NCI-H1417 (cell line): ENCODE measurements at regions not wholly inside any gene's neighbourhood (a gene's known extent, or its start where the extent isn't known, plus 50 kb on each side); places are given as distances from the start of the nearest gene placed in this dataset.
"Not testable (repeated sequence)": the region's sequence is repeated elsewhere in the genome, so short reads cannot be mapped to it uniquely, and the experiment has no call there.

Source experiments
- DNase-seq, 3 experiments: peaks; one replicate each; lab custom pipeline; 2025; lab: John Stamatoyannopoulos, UW

DNA sequence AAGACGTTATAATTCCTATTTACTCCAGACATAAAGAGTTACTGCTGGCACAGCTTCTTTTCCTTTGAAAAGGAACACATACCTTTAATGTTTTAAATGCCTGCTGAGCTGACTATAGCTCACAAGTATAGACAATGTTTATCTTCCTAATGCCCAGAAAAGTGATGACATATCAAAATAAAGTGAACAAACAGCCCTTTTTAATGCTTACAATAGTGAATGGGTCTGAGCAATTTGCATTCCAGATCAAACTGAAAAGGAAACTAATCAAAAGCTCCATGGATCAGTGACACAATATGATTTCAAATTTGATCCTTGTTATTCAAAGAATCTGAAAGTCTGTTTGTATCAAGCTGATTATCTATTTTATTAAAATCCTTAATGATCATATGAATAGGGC lies 233.6 kb upstream of the SEMA3E start:
- peak in 1 of 3 experiments; percentile 62 for DNase-seq

DNA sequence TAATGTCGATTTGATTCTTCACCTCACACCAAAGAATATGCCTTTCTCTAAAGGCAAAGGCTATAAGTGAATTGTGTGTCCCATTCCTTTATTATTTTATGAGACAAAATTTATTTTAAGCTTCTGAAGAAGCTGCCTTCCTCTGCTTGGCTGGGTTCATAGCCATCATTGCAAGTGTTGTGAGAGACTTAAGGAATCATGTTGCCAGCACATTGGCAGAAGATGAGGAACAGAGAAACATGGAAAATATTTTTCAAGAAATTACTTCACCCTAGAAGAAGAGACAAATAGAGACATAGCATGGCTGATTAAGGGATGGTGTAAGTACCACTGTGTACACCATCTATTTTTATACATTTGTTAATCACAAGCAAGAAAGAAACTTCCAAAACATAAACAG lies 230.1 kb upstream of the SEMA3E start:
- DNase-seq, result no peak

DNA sequence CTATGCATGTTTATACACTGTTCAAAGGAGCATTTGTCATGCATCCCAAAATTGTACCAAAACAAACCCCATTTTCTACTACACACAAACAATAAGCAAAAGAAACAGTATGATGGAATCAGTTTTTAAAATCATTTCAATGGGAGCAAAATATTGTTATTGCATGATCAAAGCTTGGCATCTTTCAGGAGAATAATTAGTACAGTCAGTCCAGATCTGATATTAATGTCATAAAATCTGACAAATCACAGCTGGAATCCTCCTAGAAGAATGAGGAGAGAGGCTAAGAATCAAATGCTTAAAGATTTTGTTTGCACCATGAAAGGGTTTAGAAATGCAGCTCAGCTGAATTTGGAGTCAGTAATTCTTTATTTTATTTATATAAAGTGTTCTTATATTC lies 229.7 kb upstream of the SEMA3E start:
- peak in 1 of 3 experiments; percentile 31 for DNase-seq

DNA sequence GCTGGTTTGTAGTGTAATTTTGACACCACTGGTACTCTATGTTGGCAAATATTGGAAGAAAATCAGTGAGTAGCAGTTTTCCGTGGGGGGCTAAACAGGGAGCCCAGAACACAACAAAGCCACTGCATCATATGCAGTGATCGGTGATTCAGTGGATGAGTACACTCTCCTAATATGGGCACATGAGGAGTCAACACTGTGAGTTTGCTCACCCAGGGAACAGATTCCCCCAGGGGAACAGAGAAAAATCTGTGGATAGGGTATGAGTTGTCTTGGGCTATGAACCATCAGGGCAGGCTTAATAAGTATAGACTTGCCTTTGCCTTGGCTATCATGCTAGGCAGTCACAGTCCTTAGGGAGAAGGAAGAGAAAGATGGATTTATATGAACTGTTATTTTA lies 227.7 kb upstream of the SEMA3E start:
- DNase-seq, result no peak

DNA sequence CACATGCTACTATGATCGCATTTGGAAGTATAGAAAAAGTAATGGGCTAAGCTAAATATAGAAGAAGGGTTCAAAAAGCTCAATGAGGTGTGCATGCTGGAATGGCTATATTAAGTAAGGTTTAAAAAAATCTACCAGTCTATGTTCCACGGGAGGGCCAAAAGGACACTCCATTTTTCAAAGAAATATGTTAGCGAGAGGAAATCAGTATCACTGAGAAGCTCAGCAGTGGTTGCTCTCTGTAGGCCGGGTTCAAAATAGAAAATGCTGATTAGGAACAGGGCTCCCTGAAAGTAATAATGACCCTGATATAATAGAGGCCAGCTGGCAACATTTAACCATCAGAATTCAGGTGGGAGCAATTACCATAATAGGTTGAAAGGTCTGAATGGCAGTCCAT lies 224.5 kb upstream of the SEMA3E start:
- peak in 1 of 3 experiments; percentile 75 for DNase-seq

DNA sequence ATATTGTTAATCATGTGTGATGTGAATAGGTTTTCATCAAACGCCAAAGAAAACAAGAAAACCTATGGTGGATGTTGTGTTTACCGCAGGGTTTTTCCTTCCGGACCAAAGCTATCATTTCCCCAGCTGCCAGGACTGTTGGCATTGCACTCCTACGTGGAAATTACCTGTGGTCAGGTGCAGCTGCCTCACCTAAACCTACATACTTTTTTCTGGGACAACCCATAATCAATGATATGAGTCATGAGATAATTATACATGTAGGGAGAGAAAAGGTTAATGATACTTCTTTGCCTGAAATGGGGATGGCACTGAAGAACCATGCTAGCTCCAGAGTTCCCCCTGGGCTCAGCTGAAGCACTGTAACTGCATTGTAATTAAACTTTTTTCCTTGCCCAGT lies 223.6 kb upstream of the SEMA3E start:
- peak in 2 of 3 experiments; percentile 71 to 91 for DNase-seq

DNA sequence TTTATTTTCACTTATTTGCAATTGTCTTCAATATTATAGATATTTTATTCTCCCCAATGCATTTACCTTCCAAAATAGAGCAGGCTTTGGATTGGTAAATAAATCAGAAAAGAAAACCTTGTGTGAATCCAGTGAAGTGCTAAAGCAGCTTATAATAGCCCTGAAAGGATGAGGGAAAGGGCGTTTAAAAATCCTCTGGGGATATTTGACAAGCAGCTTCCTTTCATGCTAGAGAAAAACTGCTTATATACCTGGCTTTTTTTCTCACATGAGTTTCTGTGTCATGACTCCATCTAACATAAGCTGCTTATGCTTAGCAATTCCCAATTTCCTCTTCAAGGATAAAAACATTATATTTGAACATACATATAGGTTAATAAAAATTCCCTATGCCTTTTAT lies 221.6 kb upstream of the SEMA3E start:
- peak in 1 of 3 experiments; percentile 21 for DNase-seq

DNA sequence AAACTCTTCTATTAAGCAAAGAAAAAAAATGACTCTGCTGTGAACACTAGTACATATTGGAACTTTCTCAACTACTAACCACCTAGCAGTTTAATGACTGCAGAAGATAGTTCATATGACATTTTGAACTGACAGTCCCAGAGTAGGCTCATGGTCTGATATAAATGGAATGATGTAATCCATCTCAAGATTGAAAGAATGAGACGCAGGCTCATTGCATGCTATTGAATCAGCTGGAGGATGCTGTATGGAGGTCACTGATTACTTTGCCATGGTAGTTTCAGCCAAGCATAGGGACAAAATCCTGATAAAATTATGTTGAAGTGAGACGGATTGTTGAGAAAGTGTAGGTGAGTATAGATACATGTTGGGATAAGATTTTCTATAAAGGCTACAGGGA lies 217.6 kb upstream of the SEMA3E start:
- DNase-seq, result no peak

DNA sequence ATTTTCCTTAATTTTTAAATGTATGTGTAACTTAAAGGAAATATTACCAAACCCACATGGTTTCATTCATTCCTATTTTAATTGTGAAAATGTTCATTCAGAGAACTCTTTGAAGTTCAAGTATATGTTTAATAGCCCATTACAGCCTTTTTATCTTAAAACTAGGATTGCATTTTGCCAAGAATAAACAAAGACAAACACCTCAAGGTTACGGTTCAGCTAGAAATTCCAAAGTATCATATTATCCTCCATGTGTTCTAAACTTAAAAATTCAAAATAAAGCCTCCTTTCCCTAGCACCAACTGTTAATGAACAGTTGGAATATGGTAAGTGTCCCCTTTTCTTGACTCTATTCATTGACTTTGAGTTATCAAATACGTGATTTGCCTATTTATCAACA lies 215.6 kb upstream of the SEMA3E start:
- no peak for DNase-seq

DNA sequence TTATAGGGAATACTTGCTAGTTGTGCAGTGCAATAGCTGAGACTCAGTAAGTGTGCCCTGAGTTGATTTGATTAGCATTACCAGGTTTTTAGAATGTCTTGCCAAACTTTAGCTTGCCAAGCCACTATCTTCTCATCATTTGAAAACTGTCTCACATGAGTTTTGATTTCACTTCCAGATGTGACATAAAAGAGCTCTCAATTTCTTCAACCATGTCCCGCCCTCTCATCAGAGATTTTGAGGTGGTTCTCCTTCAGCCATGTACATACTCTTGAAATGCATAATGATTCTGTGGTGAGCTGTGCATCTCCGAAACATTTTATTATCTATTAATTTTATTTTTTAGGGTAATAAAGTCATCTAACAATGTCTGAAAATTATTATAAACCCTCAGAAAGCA lies 215.0 kb upstream of the SEMA3E start:
- DNase-seq, result no peak

DNA sequence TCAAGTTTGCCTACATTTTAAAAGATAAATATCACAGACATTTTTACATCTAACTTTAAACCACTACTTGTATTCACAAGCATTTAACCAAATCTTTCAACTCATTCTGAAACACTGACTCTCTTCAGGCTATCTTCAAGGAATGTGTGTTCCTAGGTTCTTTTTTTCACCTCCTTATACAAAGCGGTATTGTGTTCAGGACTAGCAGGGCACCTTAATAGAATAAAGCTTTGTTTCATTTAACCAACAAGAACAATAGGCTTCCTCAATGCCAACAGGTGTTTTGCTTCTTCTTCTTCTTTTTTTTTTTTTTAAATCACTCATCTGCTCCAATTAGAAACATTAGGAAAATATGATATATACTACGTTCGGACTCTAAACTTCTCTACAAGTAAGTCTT lies 212.9 kb upstream of the SEMA3E start:
- DNase-seq, result no peak

DNA sequence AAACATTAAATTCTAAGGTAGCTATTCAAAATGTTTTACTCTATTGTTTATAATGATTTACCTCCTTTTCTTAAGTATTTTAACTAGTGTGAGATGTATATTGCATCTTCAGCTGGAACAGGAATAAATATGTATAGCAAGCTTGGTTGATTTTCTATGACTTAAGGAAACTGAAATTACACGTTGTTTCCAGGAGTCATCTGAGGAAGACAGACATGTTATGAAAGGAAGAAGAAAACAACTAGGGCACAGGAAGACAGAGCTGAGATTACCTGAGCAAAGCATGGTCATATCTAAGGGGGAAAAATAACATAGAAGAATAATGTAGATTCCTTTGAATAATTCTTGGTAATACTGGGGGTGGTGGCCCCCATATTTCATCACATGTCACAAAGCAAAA lies 210.9 kb upstream of the SEMA3E start:
- no peak for DNase-seq

DNA sequence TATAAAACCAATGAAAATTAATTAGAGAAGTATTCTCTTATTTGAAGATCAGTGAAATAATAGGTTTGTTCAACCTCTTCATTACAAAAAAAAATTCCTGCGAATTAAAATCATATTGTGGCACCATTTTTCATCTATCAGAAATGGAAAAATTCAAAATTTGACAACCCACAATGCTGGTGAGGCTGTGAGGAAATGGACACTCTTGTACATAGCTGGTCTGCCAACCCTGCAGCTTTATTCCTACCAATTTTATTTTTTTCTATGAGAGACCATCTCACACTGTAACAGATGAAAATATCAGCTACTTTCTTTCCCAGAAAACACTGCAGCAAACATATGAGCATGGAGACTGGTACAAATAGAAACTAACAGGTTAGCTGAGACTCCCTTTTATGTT lies 208.8 kb upstream of the SEMA3E start:
- no peak for DNase-seq

DNA sequence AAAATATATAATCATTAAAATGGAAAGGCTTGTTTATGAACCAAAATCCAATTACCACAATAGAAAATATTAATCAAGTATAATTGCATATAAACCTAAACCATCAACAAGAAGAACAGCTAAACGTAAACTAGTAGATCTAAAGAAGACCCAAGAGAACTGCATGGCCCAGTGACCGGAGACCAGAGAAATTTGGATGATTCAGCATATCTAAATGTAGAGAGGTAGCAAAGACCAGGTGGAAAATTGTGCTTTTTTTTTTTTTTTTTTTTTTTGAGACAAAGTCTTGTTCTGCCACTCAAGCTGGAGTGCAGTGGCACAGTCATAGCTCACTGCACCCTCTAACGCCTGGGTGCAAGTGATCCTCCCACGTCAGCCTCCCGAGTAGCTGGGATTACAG lies 207.2 kb upstream of the SEMA3E start:
- DNase-seq, result no peak

DNA sequence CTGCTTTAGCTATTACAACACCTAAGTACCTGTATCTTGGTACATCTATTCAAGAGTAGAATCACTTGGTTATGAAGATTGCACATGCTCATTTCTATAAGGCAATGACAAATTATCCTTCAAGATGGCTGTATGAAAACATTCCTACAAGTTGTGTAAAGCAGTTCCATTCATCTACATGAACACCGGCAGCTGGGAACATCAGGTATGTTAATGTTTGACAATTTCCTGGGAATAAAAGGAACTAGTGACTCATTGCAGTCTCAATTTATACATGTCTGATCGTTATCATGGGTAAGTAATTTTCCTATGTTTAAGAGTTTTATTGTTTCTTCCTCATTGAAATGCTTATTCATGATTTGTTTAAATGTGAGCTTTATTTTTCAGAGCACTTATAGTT lies 203.2 kb upstream of the SEMA3E start:
- DNase-seq, result no peak

DNA sequence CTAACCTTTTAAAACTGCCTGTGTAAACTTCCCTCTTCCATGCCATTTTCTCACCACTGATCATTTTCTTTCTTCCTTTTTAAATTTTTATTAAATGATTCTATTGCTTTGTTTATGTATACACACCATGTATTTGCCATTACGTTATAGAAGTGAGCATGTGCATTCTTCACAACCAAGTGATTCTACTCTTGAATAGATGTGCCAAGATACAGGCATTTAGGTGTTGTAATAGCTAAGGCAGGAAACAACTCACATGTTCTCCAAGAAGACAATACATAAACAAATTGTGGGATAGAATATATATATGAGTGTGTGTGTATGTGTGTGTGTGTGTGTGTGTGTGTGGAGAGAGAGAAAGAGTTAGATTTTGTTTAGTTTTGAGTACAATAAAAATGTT lies 202.6 kb upstream of the SEMA3E start:
- DNase-seq, result no peak

DNA sequence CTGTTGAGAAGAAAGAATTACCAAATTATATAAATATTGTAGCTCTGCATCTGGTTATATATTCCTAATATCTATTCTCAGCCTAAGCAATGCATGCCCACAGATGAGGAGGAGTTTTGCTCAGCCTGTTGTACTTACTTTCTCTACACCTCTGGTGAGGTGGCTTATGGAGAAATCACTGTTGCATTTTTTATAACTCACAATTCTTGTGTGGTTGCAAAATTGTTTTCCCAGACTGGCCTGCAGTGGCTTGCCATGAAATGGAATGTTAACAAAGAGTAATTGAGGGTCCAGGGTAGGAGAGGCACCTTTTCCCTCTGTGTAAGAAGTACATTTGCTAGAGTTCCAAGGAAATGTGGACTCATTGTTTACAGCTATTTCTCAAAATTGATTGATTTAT lies 202.0 kb upstream of the SEMA3E start:
- DNase-seq, result no peak

DNA sequence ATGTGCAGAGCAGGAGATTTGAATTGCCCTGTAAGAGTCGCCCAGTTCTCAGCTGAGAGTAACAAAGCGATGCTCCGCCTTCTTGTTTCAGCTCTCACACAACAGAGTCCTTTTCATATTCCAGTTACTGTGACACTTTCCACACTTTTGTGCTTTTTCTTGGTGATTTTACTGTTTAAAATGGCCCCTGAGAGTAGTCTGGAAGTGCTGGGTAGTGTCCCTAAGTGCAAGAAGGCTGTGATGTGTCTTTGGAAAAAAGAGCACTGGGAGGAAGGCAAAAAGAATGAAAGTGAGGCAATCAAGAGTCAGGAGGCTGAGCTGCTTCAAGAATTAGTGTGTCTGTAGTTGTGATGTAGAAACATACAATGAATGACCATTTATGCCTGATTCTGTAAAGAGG lies 201.2 kb upstream of the SEMA3E start:
- no peak for DNase-seq

DNA sequence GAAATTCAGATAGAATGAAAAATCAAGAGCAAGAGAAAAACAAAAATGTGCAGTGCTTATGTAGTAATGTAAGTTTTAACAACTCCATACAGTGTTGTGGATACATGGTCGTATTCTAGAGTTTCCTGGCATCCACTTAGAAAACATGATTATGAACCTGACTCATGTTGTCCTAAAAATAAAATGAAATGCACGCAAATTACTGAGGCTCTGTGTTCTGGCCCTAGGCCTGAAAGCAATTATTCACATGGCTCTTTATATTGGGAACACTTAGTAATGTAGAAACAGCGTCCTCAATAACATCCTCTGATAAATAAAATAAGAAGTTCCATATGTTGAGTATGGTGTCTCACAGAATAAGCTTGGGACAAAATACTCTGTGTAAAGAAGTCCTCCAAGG lies 200.2 kb upstream of the SEMA3E start:
- DNase-seq, result no peak

DNA sequence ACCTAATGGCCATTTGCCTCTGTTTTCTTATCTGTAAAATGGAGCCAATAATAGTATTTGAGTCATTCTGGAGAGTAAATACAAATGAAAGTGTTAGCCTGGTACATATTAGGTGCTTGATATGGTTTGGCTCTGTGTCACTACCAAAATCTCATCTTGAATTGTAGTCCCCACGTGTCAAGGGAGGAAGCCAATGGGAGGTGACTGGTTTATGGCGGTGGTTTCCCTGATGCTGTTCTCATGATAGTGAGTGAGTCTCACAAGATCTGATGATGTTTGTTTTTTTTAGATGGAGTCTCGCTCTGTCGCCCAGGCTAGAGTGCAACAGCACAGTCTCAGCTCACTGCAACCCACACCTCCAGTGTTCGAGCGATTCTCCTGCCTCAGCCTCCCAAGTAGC lies 194.0 kb upstream of the SEMA3E start:
- DNase-seq, result no peak

DNA sequence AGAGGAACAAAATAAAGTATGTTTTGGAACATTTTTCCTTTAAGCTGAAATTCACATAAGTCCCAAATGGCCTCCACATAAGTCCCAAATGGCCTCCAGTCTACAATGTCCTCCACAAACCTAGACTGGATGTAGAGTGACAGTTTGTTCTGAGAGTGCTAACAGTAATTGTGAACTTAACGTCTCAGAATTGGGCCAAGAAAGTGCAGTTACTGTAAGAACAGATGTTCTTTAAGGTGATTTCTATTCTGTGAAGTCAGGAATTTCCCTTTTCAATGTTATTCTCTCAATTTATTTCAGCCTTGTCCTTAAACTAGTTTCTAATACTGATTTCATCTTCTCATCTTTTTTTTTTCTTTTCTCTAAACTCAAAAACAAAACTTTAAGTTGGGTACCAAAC lies 188.7 kb upstream of the SEMA3E start:
- DNase-seq, result no peak

DNA sequence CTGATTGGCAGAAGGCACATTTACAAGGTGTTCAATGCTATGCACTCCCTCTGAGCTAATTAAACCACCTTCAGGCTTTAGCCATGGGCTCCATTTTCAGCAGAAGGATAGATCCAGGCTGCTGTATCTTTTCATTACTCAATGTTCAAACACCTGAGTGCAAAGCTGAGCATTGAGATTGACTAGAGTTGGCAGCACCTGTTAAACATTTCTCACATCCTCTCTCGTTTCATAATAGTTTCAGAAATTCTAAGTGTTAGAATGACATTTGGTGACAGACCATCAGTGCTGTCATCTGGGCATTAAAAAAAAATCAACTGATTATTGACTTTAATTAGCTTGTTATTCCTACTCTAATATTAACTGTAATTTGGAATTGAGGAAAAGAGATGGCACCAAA lies 187.1 kb upstream of the SEMA3E start:
- DNase-seq, result peak in 2 of 3 experiments; percentile 37 to 85

DNA sequence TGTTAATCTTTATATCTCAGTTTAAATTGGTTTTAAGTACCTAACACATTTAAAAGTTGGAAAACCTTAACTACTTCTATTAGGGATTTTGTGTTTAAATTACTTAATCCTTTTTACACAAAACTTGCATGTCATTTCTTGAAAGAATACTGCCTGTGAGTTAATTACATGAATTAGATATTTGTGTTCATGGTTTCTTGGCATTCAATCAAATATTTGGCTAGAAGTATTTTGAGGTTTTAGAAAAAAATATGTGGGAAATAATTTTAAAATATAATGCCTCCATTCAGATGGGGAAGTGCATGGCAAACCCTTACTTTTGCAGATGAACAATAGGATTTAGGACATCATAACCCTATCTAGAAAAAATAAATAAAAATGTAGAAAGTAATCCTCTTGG lies 186.5 kb upstream of the SEMA3E start:
- no peak for DNase-seq

DNA sequence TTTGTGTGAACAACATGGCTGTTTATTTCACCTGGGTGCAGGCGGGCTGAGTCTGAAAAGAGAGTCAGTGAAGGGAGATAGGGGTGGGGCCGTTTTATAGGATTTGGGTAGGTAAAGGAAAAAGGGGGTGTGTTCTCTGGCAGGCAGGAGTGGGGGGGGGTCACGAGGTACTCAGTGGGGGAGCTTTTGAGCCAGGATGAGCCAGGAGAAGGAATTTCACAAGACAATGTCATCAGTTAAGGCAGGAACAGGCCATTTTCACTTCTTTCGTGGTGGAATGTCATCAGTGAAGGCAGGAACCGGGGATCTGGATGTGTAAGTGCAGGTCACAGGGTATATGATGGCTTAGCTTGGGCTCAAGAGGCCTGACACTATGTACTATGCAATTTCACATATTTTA lies 184.8 kb upstream of the SEMA3E start:
- DNase-seq, result not testable (repeated sequence)

DNA sequence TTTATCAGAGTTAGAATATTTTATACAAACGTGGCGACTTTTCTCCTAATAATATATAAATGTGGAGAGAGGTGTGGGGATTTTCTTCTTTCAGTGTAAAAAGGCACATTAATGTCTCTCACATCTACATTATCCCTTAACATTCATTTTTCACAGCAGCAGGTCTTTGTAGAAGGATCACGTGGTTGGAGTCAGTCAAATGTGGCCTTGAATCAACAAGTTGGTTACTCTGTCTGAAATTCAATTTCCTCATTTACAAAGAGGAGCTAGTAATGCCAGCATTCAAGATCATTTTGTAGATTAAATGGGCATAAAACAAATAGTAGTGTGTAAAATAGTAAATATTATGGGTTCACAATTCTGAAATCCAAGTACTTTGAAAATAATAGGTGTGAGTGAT lies 183.1 kb upstream of the SEMA3E start:
- no peak for DNase-seq
